ENCODE measurements at regions not wholly inside any gene's neighbourhood (a gene's known extent, or its start where the extent isn't known, plus 50 kb on each side); places are given as distances from the start of the nearest gene placed in this dataset.

GRCh38 chr4:104811727-104812126 lies 317.0 kb upstream of the CXXC4 start:
- no peak for DNase-seq

- DNase-seq: no peak
Measured at GRCh38 chr4:104815665-104816064, 321.0 kb upstream of the CXXC4 start.

- no peak for DNase-seq
Measured at GRCh38 chr4:104818579-104818978, 323.9 kb upstream of the CXXC4 start.

- DNase-seq: no peak
Measured at GRCh38 chr4:104826171-104826570, 320.5 kb upstream of the TET2 start.

GRCh38 chr4:104829761-104830160 lies 316.9 kb upstream of the TET2 start:
- DNase-seq: no peak

- no peak for DNase-seq
Measured at GRCh38 chr4:104848597-104849225, 298.0 kb upstream of the TET2 start.

- DNase-seq: no peak
Measured at GRCh38 chr4:104859601-104860237, 287.0 kb upstream of the TET2 start.

- DNase-seq: peak; percentile 39
Measured at GRCh38 chr4:104860238-104861123, 286.2 kb upstream of the TET2 start.

- DNase-seq: no peak
Measured at GRCh38 chr4:104866809-104867208, 279.9 kb upstream of the TET2 start.

GRCh38 chr4:104868533-104868932 lies 278.1 kb upstream of the TET2 start:
- no peak for DNase-seq

GRCh38 chr4:104868958-104869357 lies 277.7 kb upstream of the TET2 start:
- no peak for DNase-seq

GRCh38 chr4:104869831-104870230 lies 276.8 kb upstream of the TET2 start:
- DNase-seq: no peak

GRCh38 chr4:104870495-104871233 lies 276.0 kb upstream of the TET2 start:
- DNase-seq: no peak

GRCh38 chr4:104878936-104879335 lies 267.7 kb upstream of the TET2 start:
- no peak for DNase-seq

GRCh38 chr4:104879367-104879766 lies 267.3 kb upstream of the TET2 start:
- DNase-seq: no peak

- DNase-seq: no peak
Measured at GRCh38 chr4:104879854-104880253, 266.8 kb upstream of the TET2 start.

GRCh38 chr4:104881136-104881886 lies 265.4 kb upstream of the TET2 start:
- DNase-seq: no peak

GRCh38 chr4:104890598-104891275 lies 255.9 kb upstream of the TET2 start:
- no peak for DNase-seq

GRCh38 chr4:104896660-104897645 lies 249.7 kb upstream of the TET2 start:
- no peak for DNase-seq

GRCh38 chr4:104899863-104900262 lies 246.8 kb upstream of the TET2 start:
- DNase-seq: no peak

- no peak for DNase-seq
Measured at GRCh38 chr4:104901438-104901837, 245.2 kb upstream of the TET2 start.

Data from CD4-positive, alpha-beta T cell treated with Interleukin-17A for 4 hours (primary cell).